Muscle of back (tissue), 3 donors: ENCODE measurements at regions not wholly inside any gene's neighbourhood (a gene's known extent, or its start where the extent isn't known, plus 50 kb on each side); places are given as distances from the start of the nearest gene placed in this dataset.
"Not testable (repeated sequence)": the region's sequence is repeated elsewhere in the genome, so short reads cannot be mapped to it uniquely, and the experiment has no call there.

Source experiments
- DNase-seq, 3 donors: peaks; one replicate each; pipeline versions ENCODE4 v3.0.0 to v3.0.0-alpha.2; 2013

DNA sequence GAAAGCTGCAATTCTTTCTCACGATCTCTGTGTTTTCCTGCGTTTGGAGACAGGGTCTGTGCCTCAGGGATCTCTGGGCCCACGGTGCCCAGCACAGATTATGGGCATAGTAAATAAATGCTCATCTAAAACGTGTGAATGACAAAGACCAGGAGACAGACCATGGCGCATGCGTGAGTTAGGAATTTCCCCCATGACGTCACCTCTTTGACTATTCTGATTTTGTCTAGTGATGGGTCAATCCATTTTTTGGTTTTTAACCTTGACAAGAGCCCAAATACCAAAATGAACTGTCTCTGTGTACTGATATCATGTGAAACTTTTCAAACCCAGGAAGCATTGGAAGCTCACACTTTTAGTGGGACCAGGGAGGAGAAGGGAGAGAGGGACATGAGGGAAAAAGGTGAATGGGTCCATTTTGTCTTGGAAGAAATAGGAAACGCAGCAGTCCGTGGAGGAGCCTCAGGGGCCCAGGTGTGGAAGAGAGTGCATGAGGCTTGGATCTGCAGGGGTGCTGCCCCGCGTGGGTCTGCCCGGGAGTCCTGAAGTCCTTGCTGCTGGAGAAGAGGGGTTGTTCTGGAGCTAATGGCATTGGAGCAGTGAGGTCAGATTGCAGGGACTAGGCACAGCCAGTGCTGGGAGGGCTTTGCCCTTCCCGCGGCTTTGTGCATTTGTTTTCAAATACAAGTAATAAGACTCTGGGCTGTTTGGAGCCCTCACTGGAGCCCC lies 172.2 kb downstream of the ASB1 start:
- DNase-seq: no peak

- no peak for DNase-seq
Observed at GRCh38 chr2:238599549-238600505, 173.1 kb downstream of the ASB1 start.

- DNase-seq: no peak
Observed at GRCh38 chr2:238600506-238601432, 174.0 kb downstream of the ASB1 start.

- DNase-seq: peak in 2 of 3 donors; percentile 36 to 72
Observed at GRCh38 chr2:238601433-238602222, 174.9 kb downstream of the ASB1 start.

GRCh38 chr2:238602223-238602960 lies 175.7 kb downstream of the ASB1 start:
- no peak for DNase-seq

DNA sequence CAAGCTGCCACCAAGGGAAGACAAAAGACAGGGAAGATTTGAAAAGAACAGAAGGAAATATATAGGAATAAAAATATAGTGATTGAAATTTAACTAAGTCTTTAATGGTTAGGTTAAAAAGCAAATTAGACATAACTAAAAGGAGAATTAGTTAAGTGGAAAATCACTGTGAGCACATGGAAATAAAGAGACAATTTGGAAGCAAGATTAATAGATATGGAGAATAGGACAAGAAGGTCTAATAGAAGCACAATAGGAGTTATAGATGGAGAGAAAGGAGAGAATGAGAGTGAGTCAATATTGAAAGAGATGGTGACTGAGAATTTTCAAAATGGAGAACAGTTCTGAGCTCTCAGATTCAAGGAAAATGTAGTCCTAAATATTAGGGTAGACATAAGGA lies 176.9 kb downstream of the ASB1 start:
- no peak for DNase-seq

DNA sequence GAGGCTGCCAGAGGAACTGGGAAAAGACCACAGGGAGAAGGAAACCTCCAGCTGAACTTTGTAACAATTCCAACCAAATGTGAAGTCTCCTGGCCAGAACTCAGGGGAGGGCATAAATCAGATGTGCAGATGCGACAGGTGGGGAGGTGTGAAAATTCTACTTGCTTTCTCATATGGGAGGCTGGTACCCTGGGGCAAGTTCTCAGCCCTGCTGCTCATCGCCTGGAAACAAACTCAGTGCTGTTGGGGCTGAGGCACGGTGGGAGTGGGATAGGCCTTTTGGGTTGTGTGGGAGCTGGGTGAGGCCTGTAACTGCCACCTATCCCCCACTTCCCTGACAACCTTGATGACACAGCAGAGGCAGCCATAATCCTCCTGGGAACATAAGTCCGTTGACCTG lies 179.6 kb downstream of the ASB1 start:
- DNase-seq: no peak

DNA sequence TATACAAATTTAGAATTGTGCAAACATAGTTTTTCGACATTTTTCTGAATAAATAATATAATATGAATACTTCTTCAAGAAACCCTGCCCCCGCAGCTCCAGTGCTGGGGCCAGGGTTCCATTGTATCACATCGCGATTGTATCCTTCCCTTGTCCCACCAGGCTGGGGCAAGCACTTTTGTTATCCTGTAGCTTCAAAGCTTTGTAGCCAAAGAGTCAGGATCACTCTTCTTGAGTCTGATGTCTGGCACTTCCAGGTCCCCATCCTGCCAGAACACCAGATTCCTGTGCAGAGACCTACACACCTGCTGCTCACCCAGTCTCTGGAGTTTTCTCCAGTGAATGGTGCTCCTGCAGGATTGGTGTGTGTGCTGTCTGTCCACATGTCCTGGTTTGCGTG lies 186.9 kb downstream of the ASB1 start:
- DNase-seq: no peak

DNA sequence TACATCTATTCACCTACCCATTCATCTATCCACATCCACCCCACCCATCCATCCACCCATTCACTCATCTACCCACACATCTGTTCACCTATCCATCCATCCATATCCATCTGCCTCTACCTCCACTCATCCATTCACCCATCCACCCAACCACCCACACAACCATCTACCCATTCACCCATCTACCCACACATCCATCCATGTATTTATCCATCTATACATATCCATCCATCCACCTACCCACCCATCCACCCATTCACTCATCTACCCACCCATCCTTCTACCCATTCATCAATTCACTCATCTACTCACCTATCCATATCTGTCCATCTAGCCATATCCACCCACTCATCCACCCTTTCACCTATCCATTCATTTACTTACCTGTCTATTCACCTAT lies 187.6 kb downstream of the ASB1 start:
- no peak for DNase-seq

DNA sequence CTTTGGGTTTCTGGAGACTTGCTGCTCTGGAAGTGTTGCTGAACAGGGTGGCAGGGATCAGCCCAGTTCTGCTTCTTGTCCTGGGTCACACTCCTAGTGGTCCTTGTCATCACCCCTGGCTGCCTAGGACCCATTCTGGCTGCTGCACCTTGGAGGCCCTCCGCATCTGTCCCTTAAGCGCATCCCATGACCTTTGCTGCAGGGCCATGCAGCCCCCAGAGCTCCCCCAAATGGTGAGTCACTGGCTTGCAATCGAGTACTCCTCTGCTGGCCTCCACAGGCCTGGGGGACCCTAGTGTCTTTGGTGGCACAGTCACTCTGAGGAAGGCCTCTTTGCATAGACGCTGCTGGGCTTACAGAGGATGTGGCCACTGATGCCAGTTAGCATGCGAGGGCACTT lies 188.5 kb downstream of the ASB1 start:
- no peak for DNase-seq

- no peak for DNase-seq
Observed at GRCh38 chr2:238616681-238617080, 190.0 kb downstream of the ASB1 start.

DNA sequence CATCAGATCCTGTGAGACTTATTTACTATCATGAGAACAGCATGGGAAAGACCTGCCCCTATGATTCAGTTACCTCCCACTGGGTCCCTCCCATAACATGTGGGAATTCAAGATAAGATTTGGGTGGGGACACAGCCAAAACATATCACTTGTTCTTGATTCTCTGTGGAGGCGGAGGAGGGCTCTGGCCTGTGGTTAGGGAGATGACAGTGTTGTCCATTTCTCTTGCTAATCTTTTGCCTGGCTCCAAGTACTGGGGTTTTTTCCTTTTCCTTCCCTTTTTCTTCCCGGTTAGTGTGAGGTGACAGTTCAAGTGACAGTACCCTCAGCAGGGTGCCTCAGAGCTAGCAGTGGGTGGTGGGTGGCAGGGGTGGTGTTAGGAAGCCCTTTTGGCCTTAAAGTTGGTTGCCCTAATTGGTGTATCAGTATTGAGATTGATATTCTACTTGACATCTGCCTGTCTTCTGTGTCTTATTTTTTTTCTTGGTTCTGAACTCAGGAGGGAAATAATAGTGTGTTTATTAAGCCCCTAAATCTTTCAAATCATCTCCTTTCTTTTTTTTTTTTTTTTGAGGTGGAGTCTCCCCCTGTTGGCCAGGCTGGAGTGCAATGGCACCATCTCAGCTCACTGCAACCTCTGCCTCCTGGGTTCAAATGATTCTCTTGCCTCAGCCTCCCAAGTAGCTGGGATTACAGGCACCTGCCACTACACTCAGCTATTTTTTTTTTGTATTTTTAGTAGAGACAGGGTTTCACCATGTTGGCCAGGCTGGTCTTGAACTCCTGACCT lies 192.0 kb downstream of the ASB1 start:
- not testable (repeated sequence) for DNase-seq

GRCh38 chr2:238627899-238628298 lies 201.2 kb downstream of the ASB1 start:
- DNase-seq: no peak

GRCh38 chr2:238629064-238629463 lies 202.3 kb downstream of the ASB1 start:
- no peak for DNase-seq

DNA sequence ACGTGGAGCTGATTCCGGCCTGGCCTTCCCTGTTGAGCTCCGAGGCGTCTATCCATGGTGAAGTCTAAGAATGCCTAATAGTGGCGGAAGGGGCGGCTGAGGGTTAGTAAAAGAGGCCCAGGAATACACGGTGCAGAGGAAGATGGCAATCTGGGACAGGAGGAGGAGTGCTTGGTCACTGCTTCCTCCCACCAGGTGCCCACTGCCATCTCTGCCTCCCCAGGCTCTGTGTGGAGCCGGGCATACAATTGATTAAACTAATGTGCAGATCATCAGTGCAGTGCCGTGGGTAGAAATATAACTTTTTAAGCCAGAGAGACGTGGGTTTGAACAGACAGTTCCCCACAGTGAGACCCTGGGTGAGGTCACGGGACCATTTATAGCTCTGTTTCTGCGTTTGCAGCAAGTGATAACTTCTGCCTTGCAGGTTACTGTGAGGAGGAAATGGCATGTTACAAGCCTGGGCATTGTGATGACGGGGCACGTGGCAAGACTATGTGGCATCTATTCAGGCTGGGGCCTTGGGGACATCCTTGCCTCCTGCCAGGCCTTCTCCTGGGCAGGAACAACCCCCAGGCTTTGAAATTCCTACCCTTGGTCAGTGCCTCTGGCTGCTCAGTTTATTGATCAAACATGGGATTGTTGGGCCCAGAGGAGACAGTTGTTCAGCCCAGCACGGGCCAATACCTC lies 204.9 kb downstream of the ASB1 start:
- DNase-seq: no peak

- no peak for DNase-seq
Observed at GRCh38 chr2:238632181-238633060, 205.7 kb downstream of the ASB1 start.

DNA sequence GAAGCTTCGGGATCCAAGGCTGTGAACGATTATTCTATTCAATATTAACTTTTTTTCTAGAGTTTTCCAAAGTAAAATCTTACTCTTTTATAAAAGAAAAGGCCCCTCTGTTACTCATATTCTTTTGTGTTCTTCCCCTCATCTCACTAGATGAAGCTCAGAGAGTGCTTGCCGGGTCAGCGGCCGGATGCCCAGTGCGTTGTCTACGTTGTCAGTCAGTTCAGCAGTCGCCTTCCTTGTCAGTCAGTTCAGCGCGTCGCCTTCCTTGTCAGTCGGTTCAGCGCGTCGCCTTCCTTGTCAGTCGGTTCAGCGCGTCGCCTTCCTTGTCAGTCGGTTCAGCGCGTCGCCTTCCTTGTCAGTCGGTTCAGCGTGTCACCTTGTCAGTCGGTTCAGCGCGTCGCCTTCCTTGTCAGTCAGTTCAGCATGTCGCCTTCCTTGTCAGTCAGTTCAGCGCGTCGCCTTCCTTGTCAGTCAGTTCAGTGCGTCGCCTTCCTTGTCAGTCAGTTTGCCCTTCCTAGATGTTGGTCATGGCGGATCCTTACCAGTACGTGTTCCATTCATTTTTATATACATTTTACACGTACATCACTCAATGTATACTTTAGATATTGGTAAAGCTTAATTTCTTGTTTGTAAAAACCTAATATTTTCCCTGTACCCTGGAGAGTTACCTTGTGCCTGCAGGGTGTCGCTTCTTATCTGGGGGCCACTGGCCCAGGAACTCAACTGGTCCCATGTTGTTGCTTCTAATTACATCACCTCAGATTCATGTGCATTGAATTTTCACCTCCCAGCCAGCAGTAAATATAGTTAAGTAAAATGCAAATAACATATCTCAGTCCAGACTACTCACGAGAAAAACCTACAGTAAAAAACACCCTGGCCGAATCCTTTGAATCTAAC lies 206.9 kb downstream of the ASB1 start:
- DNase-seq: no peak
